ENCODE measurements at regions not wholly inside any gene's neighbourhood (a gene's known extent, or its start where the extent isn't known, plus 50 kb on each side); places are given as distances from the start of the nearest gene placed in this dataset.
"Not testable (repeated sequence)": the region's sequence is repeated elsewhere in the genome, so short reads cannot be mapped to it uniquely, and the experiment has no call there.

DNA sequence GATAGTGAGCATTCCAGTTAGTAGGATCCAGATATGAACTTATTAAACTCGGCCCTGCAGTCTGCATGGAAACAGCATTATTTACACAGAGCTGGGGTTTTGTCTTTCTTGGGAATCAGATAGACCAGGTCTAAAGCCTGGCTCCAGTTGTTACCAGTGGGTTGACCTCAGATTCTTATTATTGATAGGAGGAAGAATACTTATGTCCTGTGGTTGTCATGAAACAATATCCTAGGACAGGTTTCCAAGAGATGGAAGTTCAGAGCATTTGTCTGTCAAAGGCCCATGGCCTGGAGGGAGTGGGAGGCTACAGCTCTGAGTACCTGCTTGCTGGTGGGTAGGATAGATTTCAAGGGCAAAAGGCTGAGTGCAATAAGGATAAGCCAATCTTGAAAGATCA is 129.2 kb downstream of the BOD1 start:
- Histone ChIP-seq H3K9me3 (ENCODE audit: control insufficient read depth in 5 of 5, low read length in 5 of 5) (no peaks in the 10 kb centered on the region), H3K36me3 (ENCODE audit: control insufficient read depth in 5 of 5, insufficient read depth in 5 of 5, low read length in 5 of 5) (no peaks in the 10 kb centered on the region), H3K4me1 (ENCODE audit: control insufficient read depth in 5 of 5, insufficient read depth in 5 of 5, low read length in 5 of 5) (peaks cover 0 to 3% (median 0%) of the 10 kb centered on the region in 5 donors), H3K9ac (ENCODE audit: low read length in 5 of 5) (no peak overlapping the region), H3K27me3 (ENCODE audit: control insufficient read depth in 5 of 5, insufficient read depth in 4 of 5, low read length in 5 of 5) (peaks cover 0 to 2% (median 0%) of the 10 kb centered on the region in 5 donors), H3K27ac (ENCODE audit: low read depth, low read length) (no peak overlapping the region), H3K4me3 (ENCODE audit: low read depth in 1 of 5, low read length in 5 of 5) (no peak overlapping the region)

DNA sequence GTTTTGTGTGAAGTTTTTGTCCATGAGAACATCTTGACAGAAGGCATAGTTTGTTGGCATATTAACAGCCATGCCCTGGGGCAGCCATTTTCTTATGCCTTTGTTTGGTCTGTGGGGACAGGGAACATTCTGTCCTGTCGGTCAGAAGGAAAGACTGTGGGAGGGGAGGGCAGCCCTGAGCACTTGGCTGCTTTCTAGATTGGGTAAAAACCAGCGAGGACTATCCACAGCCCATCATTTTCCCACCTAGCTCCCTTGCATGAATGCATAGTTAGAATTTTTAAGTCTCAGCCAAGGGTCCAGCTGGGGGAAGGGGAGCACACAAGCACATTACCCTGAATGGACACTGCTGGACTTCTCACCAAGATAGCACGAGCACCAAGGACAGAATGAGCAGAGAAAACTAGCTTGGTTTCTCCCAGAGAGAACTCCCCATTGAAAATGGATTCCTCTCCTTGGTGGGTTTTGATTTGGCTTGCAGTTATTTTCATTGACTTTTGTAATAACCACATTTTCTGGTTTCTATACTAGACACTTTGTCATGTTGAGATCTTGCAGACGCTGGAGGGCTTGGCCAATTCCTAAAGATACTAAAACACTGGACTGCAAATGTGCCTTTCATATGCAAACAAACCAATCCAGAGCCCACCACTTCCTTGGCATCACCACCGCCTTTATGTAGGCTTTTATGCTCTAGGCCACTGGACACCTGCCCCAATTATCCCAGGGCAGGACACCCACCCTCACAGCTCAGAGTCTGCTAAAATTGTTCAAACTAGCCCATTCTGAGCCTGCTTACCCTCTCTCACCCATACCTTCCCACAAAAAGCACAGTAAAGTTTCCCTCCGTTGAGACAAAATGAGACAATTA is 129.9 kb downstream of the BOD1 start:
- no peak overlapping the region for H3K27ac ChIP-seq (ENCODE audit: low read depth, low read length)
- H3K36me3 ChIP-seq (ENCODE audit: control insufficient read depth in 5 of 5, insufficient read depth in 5 of 5, low read length in 5 of 5): no peaks in the 10 kb centered on the region

GRCh38 chr5:173484569-173484968 is 131.9 kb downstream of the BOD1 start:
- Histone ChIP-seq H3K4me1 (ENCODE audit: control insufficient read depth in 5 of 5, insufficient read depth in 5 of 5, low read length in 5 of 5) (peaks cover 0 to 3% (median 0%) of the 10 kb centered on the region in 5 donors), H3K36me3 (ENCODE audit: control insufficient read depth in 5 of 5, insufficient read depth in 5 of 5, low read length in 5 of 5) (no peaks in the 10 kb centered on the region), H3K27ac (ENCODE audit: low read depth, low read length) (no peak overlapping the region), H3K4me3 (ENCODE audit: low read depth in 1 of 5, low read length in 5 of 5) (no peak overlapping the region), H3K27me3 (ENCODE audit: control insufficient read depth in 5 of 5, insufficient read depth in 4 of 5, low read length in 5 of 5) (peaks cover 0 to 2% (median 0%) of the 10 kb centered on the region in 5 donors), H3K9ac (ENCODE audit: low read length in 5 of 5) (no peak overlapping the region), H3K9me3 (ENCODE audit: control insufficient read depth in 5 of 5, low read length in 5 of 5) (no peaks in the 10 kb centered on the region)

More for the DNA sequence above, 129.9 kb downstream of the BOD1 start:
- peaks cover 0 to 3% (median 0%) of the 10 kb centered on the region in 5 donors for H3K4me1 ChIP-seq (ENCODE audit: control insufficient read depth in 5 of 5, insufficient read depth in 5 of 5, low read length in 5 of 5)
- no peak overlapping the region for H3K9ac ChIP-seq (ENCODE audit: low read length in 5 of 5)
- H3K4me3 ChIP-seq (ENCODE audit: low read depth in 1 of 5, low read length in 5 of 5): no peak overlapping the region
- H3K27me3 ChIP-seq (ENCODE audit: control insufficient read depth in 5 of 5, insufficient read depth in 4 of 5, low read length in 5 of 5): peaks cover 0 to 2% (median 0%) of the 10 kb centered on the region in 5 donors
- H3K9me3 ChIP-seq (ENCODE audit: control insufficient read depth in 5 of 5, low read length in 5 of 5): no peaks in the 10 kb centered on the region

DNA sequence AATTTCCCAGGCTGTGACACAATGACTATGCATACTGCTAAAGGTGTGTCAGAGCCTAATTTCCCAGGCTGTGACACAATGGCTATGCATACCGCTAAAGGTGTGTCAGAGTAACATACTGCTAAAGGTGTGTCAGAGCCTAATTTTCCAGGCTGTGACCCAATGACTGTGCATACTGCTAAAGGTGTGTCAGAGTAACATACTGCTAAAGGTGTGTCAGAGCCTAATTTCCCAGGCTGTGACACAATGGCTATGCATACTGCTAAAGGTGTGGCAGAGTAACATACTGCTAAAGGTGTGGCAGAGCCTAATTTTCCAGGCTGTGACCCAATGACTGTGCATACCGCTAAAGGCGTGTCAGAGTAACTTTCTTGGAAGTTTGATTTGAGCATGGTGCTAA is 132.9 kb downstream of the BOD1 start:
- H3K27me3 ChIP-seq (ENCODE audit: control insufficient read depth in 5 of 5, insufficient read depth in 4 of 5, low read length in 5 of 5); H3K27ac ChIP-seq (ENCODE audit: low read depth, low read length); H3K4me1 ChIP-seq (ENCODE audit: control insufficient read depth in 5 of 5, insufficient read depth in 5 of 5, low read length in 5 of 5); H3K4me3 ChIP-seq (ENCODE audit: low read depth in 1 of 5, low read length in 5 of 5); H3K9ac ChIP-seq (ENCODE audit: low read length in 5 of 5); H3K36me3 ChIP-seq (ENCODE audit: control insufficient read depth in 5 of 5, insufficient read depth in 5 of 5, low read length in 5 of 5); H3K9me3 ChIP-seq (ENCODE audit: control insufficient read depth in 5 of 5, low read length in 5 of 5): not testable (repeated sequence)

DNA sequence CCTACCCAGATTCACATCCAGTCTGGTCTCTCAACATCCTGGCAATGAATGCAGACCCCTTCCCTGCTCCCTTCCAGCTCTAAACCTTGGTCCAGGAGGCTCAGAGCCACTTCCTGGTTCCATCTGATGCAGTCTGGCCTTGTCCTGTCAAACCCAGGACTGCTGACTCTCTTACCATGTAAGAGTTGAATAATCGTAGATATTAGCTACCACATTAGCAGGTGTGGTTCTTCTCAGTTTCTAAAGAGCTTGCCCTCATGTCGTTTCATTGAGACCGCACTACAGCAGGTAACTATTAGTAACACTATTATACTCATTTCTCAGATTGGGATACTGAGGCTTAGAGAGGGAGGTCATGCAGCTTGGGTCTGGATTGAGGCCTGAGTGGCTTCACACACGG is 133.3 kb downstream of the BOD1 start:
- H3K27me3 ChIP-seq (ENCODE audit: control insufficient read depth in 5 of 5, insufficient read depth in 4 of 5, low read length in 5 of 5): peaks cover 0 to 2% (median 0%) of the 10 kb centered on the region in 5 donors
- no peaks in the 10 kb centered on the region for H3K36me3 ChIP-seq (ENCODE audit: control insufficient read depth in 5 of 5, insufficient read depth in 5 of 5, low read length in 5 of 5)
- H3K4me3 ChIP-seq (ENCODE audit: low read depth in 1 of 5, low read length in 5 of 5): no peak overlapping the region
- H3K27ac ChIP-seq (ENCODE audit: low read depth, low read length): no peak overlapping the region
- H3K4me1 ChIP-seq (ENCODE audit: control insufficient read depth in 5 of 5, insufficient read depth in 5 of 5, low read length in 5 of 5): peaks cover 0 to 3% (median under 1%) of the 10 kb centered on the region in 5 donors
- no peaks in the 10 kb centered on the region for H3K9me3 ChIP-seq (ENCODE audit: control insufficient read depth in 5 of 5, low read length in 5 of 5)
- no peak overlapping the region for H3K9ac ChIP-seq (ENCODE audit: low read length in 5 of 5)

GRCh38 chr5:173481821-173482220 is 134.6 kb downstream of the BOD1 start:
- Histone ChIP-seq H3K36me3 (ENCODE audit: control insufficient read depth in 5 of 5, insufficient read depth in 5 of 5, low read length in 5 of 5) (no peaks in the 10 kb centered on the region), H3K27ac (ENCODE audit: low read depth, low read length) (no peak overlapping the region), H3K9ac (ENCODE audit: low read length in 5 of 5) (no peak overlapping the region), H3K27me3 (ENCODE audit: control insufficient read depth in 5 of 5, insufficient read depth in 4 of 5, low read length in 5 of 5) (peaks cover 0 to 4% (median 2%) of the 10 kb centered on the region in 5 donors), H3K4me1 (ENCODE audit: control insufficient read depth in 5 of 5, insufficient read depth in 5 of 5, low read length in 5 of 5) (peaks cover 0 to 12% (median 9%) of the 10 kb centered on the region in 5 donors), H3K4me3 (ENCODE audit: low read depth in 1 of 5, low read length in 5 of 5) (no peak overlapping the region), H3K9me3 (ENCODE audit: control insufficient read depth in 5 of 5, low read length in 5 of 5) (no peaks in the 10 kb centered on the region)

GRCh38 chr5:173480896-173481295 is 135.6 kb downstream of the BOD1 start:
- H3K36me3 ChIP-seq (ENCODE audit: control insufficient read depth in 5 of 5, insufficient read depth in 5 of 5, low read length in 5 of 5): no peaks in the 10 kb centered on the region
- no peak overlapping the region for H3K4me3 ChIP-seq (ENCODE audit: low read depth in 1 of 5, low read length in 5 of 5)
- no peaks in the 10 kb centered on the region for H3K9me3 ChIP-seq (ENCODE audit: control insufficient read depth in 5 of 5, low read length in 5 of 5)
- no peak overlapping the region for H3K9ac ChIP-seq (ENCODE audit: low read length in 5 of 5)
- no peak overlapping the region for H3K27ac ChIP-seq (ENCODE audit: low read depth, low read length)
- peaks cover 0 to 4% (median 2%) of the 10 kb centered on the region in 5 donors for H3K27me3 ChIP-seq (ENCODE audit: control insufficient read depth in 5 of 5, insufficient read depth in 4 of 5, low read length in 5 of 5)
- peaks cover 0 to 12% (median 9%) of the 10 kb centered on the region in 5 donors for H3K4me1 ChIP-seq (ENCODE audit: control insufficient read depth in 5 of 5, insufficient read depth in 5 of 5, low read length in 5 of 5)

DNA sequence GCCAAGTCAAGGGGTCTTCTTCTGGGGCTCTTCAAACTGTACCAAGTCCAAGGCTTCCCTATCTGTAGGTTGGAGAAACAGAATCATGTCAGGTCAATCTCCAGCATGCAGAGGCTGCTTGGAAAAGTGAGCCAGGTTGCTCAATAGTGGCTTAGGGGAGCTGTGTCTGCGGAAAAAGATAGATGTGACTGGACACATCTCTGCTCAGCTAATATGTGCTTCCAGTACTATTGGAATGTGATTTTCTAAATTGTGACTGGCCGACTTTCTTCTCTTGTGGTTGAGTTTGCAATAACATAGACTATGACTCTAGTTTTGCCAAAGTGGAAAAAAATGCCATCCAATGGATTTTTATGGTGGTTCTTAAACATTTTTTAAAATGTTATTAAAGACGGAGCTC is 136.7 kb downstream of the BOD1 start:
- Histone ChIP-seq H3K27ac (ENCODE audit: low read depth, low read length) (no peak overlapping the region), H3K36me3 (ENCODE audit: control insufficient read depth in 5 of 5, insufficient read depth in 5 of 5, low read length in 5 of 5) (no peaks in the 10 kb centered on the region), H3K27me3 (ENCODE audit: control insufficient read depth in 5 of 5, insufficient read depth in 4 of 5, low read length in 5 of 5) (peaks cover 0 to 4% (median 2%) of the 10 kb centered on the region in 5 donors), H3K4me1 (ENCODE audit: control insufficient read depth in 5 of 5, insufficient read depth in 5 of 5, low read length in 5 of 5) (peaks cover 0 to 12% (median 9%) of the 10 kb centered on the region in 5 donors), H3K9ac (ENCODE audit: low read length in 5 of 5) (no peak overlapping the region), H3K9me3 (ENCODE audit: control insufficient read depth in 5 of 5, low read length in 5 of 5) (no peaks in the 10 kb centered on the region), H3K4me3 (ENCODE audit: low read depth in 1 of 5, low read length in 5 of 5) (no peak overlapping the region)

DNA sequence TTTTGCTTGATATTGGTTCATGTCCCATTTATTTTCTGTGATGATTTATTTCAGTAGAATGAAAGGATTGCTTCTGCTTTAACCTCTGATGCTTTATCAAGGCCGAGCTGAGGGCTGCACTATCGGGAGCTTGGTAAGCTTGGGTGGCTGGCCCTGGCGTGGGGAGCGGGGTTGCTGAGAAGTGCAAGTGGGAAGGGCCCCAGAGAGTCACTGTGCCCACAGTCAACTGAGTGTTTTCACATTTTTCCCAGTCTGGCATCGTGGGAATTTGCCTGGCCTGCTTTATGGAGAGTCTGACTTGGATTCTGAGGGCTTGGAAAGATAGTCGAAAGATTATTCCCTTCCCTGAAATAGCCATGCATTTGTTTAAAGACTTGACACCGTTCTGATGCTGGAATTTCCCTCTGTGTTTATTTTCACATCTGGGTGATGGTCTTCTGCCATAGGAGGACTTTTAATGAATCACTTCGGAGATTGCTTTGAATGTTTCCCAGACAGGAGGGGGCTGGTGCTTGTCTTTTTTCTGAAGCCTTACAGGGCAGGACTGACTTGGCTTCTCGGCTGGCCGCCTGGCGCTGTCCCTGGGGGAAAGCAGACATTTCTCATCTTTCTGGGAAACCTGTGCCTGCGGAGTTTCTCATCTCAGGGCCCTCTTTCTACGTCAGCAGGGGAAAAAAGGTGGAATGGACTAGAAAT is 139.0 kb downstream of the BOD1 start:
- H3K27me3 ChIP-seq (ENCODE audit: control insufficient read depth in 5 of 5, insufficient read depth in 4 of 5, low read length in 5 of 5): peaks cover 0 to 4% (median 0%) of the 10 kb centered on the region in 5 donors
- no peak overlapping the region for H3K4me3 ChIP-seq (ENCODE audit: low read depth in 1 of 5, low read length in 5 of 5)
- H3K9me3 ChIP-seq (ENCODE audit: control insufficient read depth in 5 of 5, low read length in 5 of 5): no peaks in the 10 kb centered on the region
- peaks cover 6 to 19% (median 13%) of the 10 kb centered on the region in 5 donors for H3K4me1 ChIP-seq (ENCODE audit: control insufficient read depth in 5 of 5, insufficient read depth in 5 of 5, low read length in 5 of 5)
- H3K27ac ChIP-seq (ENCODE audit: low read depth, low read length): no peak overlapping the region
- H3K9ac ChIP-seq (ENCODE audit: low read length in 5 of 5): peak overlapping the region in 2 of 5 donors; percentile 14 to 18
- H3K36me3 ChIP-seq (ENCODE audit: control insufficient read depth in 5 of 5, insufficient read depth in 5 of 5, low read length in 5 of 5): no peaks in the 10 kb centered on the region

DNA sequence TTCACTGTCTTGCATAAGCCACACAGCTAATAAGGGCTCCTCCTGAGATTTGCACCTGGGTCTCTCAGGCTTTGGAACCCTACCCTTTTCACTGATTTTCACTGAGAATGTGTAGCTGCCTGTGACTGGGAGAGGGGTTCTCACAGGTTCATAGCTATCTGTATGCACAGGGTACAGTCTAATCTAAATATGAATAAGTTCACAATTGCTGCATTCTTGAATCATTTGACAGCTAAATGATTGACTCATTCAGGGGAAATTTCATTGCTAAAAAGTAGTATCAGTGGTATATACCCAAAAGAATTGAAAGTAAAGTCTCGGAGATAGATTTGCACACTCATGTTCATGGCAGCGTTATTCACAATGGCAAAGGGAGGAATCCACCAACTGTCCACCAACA is 140.7 kb downstream of the BOD1 start:
- H3K9me3 ChIP-seq (ENCODE audit: control insufficient read depth in 5 of 5, low read length in 5 of 5): no peaks in the 10 kb centered on the region
- peaks cover 0 to 4% (median 0%) of the 10 kb centered on the region in 5 donors for H3K27me3 ChIP-seq (ENCODE audit: control insufficient read depth in 5 of 5, insufficient read depth in 4 of 5, low read length in 5 of 5)
- no peaks in the 10 kb centered on the region for H3K36me3 ChIP-seq (ENCODE audit: control insufficient read depth in 5 of 5, insufficient read depth in 5 of 5, low read length in 5 of 5)
- peaks cover 8 to 24% (median 16%) of the 10 kb centered on the region in 5 donors for H3K4me1 ChIP-seq (ENCODE audit: control insufficient read depth in 5 of 5, insufficient read depth in 5 of 5, low read length in 5 of 5)
- H3K9ac ChIP-seq (ENCODE audit: low read length in 5 of 5): no peak overlapping the region
- H3K27ac ChIP-seq (ENCODE audit: low read depth, low read length): no peak overlapping the region
- H3K4me3 ChIP-seq (ENCODE audit: low read depth in 1 of 5, low read length in 5 of 5): no peak overlapping the region
